ENCODE measurements at regions not wholly inside any gene's neighbourhood (a gene's known extent, or its start where the extent isn't known, plus 50 kb on each side); places are given as distances from the start of the nearest gene placed in this dataset.

GRCh38 chr12:115583591-115583990 is 693.9 kb downstream of the MED13L start:
- no peak for DNase-seq (ENCODE audit: low spot score)

DNA sequence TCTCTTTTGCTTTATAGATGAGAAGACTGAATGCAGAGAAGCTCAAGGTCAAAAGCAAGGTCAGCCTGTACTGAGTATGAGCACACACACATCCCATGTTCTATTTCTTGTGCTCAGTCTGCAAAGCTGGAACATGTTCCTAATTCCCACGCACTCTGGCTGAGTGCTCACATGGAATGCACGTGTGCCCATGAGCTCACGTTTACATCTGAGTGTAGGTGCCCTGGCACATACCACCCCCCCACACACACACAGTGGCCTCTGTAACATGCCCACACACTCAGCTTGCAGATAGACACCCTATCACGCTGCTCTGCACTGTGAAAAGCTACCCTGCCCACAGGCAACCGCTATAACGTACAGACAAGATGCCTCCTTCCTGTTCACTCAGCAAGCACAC is 700.1 kb downstream of the MED13L start:
- DNase-seq (ENCODE audit: low spot score), result no peak

DNA sequence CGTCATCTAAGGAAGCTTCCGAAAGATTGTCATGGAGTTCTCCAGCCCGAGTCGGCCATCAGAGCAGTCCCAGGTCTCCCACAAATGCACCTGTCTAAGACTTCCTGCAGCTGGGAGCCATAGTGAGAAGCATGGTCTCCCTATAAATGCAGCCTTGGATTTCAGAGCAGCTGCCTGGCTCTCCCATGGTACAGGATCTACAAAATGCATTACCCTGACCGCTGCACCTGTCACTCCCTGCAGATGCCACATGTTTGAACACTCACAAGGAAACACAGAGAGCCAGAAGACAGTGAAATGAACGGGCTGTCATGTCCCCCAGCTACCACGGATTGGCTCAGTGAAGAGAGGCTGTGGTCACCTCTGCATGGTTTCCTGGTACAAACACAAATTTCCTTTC is 702.7 kb downstream of the MED13L start:
- DNase-seq (ENCODE audit: low spot score), result no peak

DNA sequence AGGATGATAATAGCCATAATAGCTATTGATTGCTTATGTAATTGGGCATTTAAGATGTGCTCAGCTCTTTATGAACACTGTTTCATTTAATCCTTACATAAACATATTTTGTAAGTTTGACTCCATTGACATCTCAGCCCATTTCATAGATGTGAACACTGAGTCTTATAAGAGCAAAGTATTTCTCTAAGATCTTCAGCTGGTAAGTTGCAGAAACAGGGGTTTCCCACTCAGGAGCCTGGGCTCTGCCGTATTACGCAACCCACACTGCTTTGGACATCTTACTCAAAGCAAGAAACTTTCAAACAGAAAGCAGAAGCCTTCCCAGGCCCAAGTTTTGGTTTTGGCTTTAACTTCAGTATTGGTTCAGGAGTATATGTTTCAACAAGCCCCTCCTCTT is 705.1 kb downstream of the MED13L start:
- no peak for DNase-seq (ENCODE audit: low spot score)

- no peak for DNase-seq (ENCODE audit: low spot score)
Measured at GRCh38 chr12:115571446-115571845, 706.0 kb downstream of the MED13L start.

GRCh38 chr12:115571027-115571426 is 706.5 kb downstream of the MED13L start:
- DNase-seq (ENCODE audit: low spot score), result no peak

GRCh38 chr12:115570069-115570777 is 707.3 kb downstream of the MED13L start:
- no peak for DNase-seq (ENCODE audit: low spot score)

GRCh38 chr12:115569345-115570068 is 708.0 kb downstream of the MED13L start:
- no peak for DNase-seq (ENCODE audit: low spot score)

GRCh38 chr12:115558281-115558680 is 719.2 kb downstream of the MED13L start:
- no peak for DNase-seq (ENCODE audit: low spot score)

DNA sequence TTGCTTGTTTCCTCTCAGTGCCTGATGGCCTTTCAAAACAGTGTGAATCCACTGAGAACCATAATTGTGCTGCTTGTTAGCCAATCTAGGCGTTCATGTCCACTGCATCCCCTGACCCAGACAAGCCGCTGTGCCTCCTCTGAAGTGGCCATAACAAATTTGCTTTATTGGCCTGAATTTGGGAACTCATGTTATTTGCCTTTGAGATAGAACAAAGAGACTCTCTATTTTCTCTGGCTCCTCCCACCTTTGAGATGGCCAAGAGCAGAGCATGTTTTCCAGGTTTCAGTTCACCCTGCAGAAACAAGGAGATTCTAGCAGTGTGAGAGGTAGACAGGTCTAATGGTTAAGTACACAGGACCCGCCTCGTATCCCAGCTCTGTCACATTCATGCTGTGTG is 723.9 kb downstream of the MED13L start:
- no peak for DNase-seq (ENCODE audit: low spot score)

DNA sequence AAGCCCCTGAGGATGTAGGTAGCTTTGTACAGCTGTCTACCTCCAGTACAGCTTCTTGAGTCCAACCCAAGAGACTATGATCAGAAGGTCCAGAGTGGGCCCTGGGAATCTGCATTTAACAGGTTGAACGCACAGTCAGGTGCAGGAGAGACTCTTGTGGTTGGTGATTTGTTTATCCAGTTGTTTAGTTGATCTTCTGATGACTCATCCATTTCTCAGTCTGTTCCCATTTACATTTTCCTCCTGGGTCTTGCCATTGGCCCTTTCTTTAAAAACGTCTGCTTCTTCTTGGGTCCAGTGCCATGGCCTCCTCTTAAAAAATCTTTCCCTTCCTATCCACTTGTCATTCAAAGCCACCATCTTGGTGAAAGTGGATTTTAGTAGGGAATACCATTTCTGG is 734.2 kb downstream of the MED13L start:
- DNase-seq (ENCODE audit: low spot score), result no peak

DNA sequence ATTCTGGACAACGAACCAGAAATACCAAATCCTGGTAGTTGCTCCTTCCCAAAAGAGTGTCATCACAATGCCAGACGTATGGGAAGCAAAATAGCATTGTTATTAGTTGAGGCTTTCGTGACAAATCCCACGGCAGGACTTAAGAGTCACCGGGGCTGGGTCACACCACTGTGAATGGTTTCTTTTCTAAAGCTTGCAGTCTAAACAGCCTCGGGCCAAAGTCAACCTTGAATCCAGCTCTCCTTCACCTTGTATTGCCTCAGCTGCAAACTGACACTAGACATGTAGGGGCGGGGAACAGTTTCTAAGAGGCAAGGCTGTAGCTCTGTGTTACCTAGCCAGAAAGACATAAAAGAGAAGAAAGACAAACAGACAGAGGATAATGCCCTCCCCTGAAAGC is 734.8 kb downstream of the MED13L start:
- no peak for DNase-seq (ENCODE audit: low spot score)

DNA sequence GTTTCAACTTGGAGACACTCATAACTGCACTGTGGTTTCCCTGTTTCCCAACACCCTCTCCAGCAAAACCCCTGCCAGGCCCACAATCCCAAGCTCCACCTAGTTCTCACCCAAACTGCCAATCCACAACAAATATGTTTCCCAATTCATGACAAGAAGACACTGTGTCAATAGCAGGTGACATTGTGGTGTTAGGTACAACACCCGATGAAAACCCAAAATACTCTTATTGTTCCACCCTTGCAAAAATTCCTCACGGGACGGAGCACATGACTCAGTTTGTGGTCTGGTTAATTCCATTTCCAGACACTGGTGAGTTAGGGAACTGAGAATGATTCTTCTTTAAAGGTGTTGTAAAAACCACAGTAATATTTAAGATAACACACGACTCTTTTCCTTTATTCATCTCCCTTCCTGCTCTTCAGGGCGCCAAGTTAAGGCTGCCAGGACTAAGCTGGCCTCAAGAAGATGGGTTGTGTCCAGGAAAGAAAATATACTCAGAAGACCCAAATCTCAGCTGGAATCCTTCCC is 735.5 kb downstream of the MED13L start:
- no peak for DNase-seq (ENCODE audit: low spot score)

DNA sequence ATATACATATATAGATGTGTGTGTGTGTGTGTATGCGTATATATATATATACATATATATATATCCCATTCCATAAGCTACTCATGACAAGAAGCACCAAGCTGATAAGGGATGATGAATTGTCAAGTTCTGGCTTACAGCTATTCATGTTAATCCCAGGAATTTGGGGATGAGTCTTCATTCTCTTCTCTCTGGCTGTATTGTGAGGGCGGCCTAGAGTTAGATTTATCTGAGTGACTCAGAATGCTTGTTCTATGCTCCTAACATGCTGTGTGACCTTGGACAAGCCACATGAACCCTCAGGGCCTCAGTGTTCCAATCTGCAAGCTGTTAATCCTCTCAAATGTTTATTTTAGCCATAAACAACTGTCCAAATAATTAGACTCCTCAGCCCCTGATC is 749.0 kb downstream of the MED13L start:
- no peak for DNase-seq (ENCODE audit: low spot score)

DNA sequence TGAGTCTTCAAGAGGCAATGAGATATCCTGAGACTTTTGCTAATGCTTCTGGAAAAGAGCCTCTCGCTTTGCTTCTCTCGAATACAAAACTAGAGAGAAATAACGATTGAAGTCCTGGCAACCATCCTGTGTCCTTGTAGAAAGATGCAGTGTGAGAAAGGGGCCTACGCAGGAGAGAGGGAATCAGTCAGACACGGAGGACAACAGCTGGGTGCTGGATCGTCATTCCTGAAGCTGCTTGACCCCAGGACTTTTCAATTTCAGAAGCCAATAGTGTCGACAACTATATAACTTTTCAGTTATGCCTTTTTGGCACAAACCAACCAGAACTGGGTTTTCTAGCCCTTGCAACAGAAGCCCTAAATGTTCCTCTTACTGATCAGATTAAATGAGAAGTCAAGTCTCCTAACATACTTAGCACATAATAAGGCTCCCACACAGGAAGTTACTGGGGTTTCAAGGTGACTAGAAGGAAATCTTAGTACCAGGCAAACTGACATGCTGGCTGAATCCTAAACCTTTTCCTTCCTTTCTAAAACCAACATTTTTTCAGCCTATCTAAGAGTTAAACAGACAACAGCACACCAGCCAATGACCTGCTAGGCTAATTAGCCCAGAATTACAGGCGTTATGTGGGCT is 755.6 kb downstream of the MED13L start:
- DNase-seq (ENCODE audit: low spot score), result no peak

GRCh38 chr12:115519887-115520286 is 757.6 kb downstream of the MED13L start:
- no peak for DNase-seq (ENCODE audit: low spot score)

DNA sequence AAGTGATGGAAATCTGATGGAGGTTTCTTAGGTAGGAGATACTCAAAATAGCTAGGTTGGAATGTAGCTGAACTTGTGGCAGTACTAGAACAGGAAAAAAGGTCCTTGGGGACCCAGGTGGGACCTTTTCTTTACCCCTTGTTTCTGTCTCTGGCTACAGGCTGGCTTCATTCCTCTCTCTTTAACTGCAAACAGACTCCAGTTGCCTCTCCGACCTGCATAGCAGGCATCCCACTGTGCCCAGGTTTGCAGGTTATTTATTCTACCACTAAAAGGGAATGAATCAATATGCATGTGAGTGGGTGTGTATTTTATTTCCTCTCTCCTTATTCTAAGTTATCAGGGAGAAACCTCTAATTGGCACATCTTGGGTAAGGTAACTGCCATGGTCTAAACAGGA is 758.1 kb downstream of the MED13L start:
- DNase-seq (ENCODE audit: low spot score), result no peak

DNA sequence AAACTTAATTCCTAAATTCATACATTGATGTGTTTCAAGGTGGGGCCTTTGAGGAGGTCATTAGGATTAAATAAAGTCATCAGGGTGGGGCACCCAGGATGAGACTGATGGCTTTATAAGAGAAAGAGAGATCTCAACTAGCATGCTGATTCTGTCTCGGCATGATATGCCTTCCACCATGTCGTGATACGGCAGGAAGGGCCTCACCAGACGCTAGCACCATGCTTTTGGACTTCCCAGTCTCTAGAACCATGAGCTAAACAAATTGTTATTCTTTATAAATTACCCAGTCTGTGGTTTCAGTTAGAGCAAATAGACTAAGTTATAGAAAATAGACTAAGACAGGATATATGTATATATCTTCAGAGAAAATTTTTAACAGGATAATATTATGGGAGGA is 759.6 kb downstream of the MED13L start:
- no peak for DNase-seq (ENCODE audit: low spot score)

DNA sequence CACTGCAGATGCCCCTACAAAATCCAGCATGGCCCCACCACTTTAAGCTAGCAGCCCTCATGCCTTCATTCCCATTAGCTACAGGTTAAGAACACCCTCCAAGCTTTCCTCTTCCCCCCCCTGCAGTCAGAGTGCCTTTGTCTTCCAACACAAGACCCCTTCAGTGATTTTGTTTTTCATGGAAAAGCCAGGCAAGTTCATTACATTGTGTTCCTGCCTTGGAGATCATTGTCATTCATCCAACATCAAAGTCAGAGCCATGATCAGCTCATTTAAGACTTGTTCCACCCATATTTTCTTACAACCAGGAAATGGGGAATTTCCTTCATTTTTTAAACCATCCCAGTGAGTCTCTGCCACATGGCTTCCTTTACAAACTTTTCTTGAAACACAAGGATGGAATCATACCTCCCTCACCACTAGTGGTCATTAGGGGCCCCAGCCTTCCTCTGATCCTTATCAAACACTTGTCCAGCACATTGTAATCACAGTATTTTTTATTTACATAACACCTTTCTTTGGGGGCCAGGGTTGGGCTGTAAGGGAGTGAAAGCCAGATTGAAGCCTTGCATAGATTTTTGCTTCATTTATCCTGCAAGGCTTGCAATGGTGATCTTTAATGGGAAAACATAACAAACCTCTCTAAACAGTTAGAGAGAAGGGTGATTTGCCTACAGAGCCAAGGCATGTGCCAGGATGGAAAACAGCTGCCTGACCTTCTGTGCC is 765.3 kb downstream of the MED13L start:
- DNase-seq (ENCODE audit: low spot score), result no peak

DNA sequence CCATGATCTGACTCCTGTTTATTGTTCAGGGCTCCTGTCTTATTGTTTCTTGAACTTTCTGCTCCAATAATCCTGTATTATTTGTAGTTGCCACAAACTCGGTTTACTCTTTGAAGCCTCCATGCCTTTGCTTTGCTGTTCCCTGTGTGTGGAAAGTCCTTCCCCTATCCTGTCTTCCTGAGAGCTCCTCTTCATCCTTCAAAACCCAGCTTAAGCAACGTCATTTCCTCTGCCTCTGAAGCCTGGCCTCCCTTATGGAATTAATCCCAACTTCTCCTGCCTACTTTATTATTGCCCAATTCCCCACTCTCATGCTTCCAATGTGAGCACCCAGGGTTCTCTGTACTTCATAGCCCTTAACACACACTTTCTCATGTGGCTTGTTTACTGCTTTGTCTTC is 766.2 kb downstream of the MED13L start:
- no peak for DNase-seq (ENCODE audit: low spot score)

DNA sequence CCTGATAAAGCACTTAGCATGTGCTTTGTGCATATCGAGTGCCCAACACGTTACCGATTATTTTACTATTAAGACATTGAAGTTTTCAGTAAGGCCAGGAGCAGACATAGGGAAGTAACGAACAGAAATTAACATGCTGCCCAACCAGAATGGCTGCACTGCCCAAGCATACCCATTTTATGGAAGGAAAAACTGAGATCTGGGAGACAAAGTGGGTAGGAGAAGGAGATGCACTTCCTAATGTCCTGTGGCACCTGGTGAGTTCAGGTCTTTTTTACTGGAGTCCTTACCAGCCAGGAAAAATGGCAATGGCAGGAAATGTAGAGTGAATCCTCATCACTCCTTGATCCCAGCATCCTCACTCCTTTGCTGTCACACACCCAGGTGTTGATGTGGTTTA is 768.5 kb downstream of the MED13L start:
- DNase-seq (ENCODE audit: low spot score), result no peak

- DNase-seq (ENCODE audit: low spot score), result peak; percentile 86
Measured at GRCh38 chr12:115507951-115508722, 769.4 kb downstream of the MED13L start.

Measured in putamen (tissue), 1 donor.